Transverse colon (tissue), 4 donors: ENCODE measurements at regions not wholly inside any gene's neighbourhood (a gene's known extent, or its start where the extent isn't known, plus 50 kb on each side); places are given as distances from the start of the nearest gene placed in this dataset.
"Not testable (repeated sequence)": the region's sequence is repeated elsewhere in the genome, so short reads cannot be mapped to it uniquely, and the experiment has no call there.

ENCODE experiments used
- DNase-seq: peaks from one replicate; pipeline ENCODE4 v3.0.0-alpha.2; 2019
- H3K27ac ChIP-seq, 4 donors: fragments of 200-600 bp; sonication (generic); 2 replicates each; pipeline ENCODE4 v1.5.1; 2016 to 2018; ENCODE audit warnings: inconsistent platforms in 4 of 4
- H3K27me3 ChIP-seq: fragments of 200-600 bp; sonication (generic); 2 replicates; pipeline ENCODE4 v1.5.1; 2017; ENCODE audit warnings: inconsistent platforms
- H3K36me3 ChIP-seq, 4 donors: fragments of 200-600 bp; sonication (generic); 2 replicates each; pipeline ENCODE4 v1.5.1; 2017 to 2019; ENCODE audit warnings: inconsistent platforms in 4 of 4
- H3K4me1 ChIP-seq, 4 donors: fragments of 200-600 bp; sonication (generic); 2 replicates each; pipeline ENCODE4 v1.5.1; 2017 to 2020; ENCODE audit warnings: inconsistent platforms in 4 of 4
- H3K4me3 ChIP-seq, 4 donors: fragments of 200-600 bp; sonication (generic); 1 replicate in 1 of 4; 2 replicates in 3 of 4; pipeline versions ENCODE4 v1.5.1 to v1.6.1; 2017 to 2019; ENCODE audit warnings: inconsistent platforms in 4 of 4
- H3K9me3 ChIP-seq, 2 donors: fragments of 200-600 bp; sonication (generic); 2 replicates each; pipeline ENCODE4 v1.5.1; 2017 to 2019; ENCODE audit warnings: inconsistent platforms in 2 of 2
- EP300 ChIP-seq: sonication (generic); formaldehyde crosslinking; IDR thresholded peaks from one replicate; pipeline ENCODE4 v1.6.1; 2017; ENCODE audit warnings: antibody characterized with exemption, low read depth
- POLR2A ChIP-seq: fragments of 450-650 bp; IDR thresholded peaks from one replicate; pipeline ENCODE4 v1.6.1; 2016; ENCODE audit warnings: antibody characterized with exemption, mild to moderate bottlenecking, moderate library complexity
- POLR2AphosphoS5 ChIP-seq, 3 donors: sonication (generic); formaldehyde crosslinking; IDR thresholded peaks; one replicate each; pipeline ENCODE4 v1.6.1; 2016; ENCODE audit warnings: antibody characterized with exemption in 3 of 3
- WGBS, 2 donors: methylation state at CpG; one replicate each; pipeline ENCODE4 v1.1.5; 2018; ENCODE audit warnings: low coverage in 1 of 2; 5-methylcytosine and 5-hydroxymethylcytosine counted together
- in situ Hi-C, 4 donors: fragments of 200-750 bp; cut with MboI; loops; one replicate each; pipeline versions ENCODE4 v1.15.0 to v1.15.1; 2017; ENCODE audit warnings: low sequenced_read_pairs in 3 of 4, low pct_ligation_motif_present in 1 of 4, low pct_unique_long_range_greater_than_20kb in 1 of 4
- intact Hi-C: fragments of 100-400 bp; cut with DNase I; formaldehyde crosslinking; loops from one replicate; pipeline ENCODE4 v1.15.1; 2023; ENCODE audit warnings: low total_unique reads
- TF ChIP-seq, protein P1 (sequence below), 5 experiments: fragments of 200-600 bp in 3 of 5; fragments of 450-650 bp in 2 of 5; sonication (generic) in 3 of 5; IDR thresholded peaks; 1 replicate in 2 of 5; 2 replicates in 3 of 5; pipeline ENCODE4 v1.5.1; 2016 to 2017; ENCODE audit warnings: antibody characterized with exemption in 5 of 5, inconsistent platforms in 3 of 5, mild to moderate bottlenecking in 2 of 5, moderate library complexity in 1 of 5

DNA sequence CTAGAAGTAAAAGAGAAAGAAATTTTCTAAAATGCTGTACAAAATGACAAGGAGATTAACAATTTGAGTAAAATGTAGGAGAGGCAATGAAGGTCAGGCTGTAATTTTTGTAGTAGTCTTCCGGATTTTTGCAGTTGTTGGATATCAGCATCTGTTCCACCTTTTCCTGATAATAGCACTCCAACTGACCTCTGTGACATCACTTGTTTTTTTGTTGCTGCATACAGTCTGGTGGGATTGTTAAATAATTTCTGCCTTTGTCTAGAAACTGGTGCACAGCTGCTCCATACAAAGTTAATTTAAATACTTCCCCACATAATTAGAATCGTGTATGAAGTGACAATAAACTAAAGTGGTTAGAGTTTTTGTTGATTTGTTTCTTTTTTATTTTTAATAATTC is 731.4 kb downstream of the PLOD2 start:
- H3K4me1 ChIP-seq, result no peaks in the 10 kb centered on the region
- in situ Hi-C loops (no loop called here), intact Hi-C loops (no loop called here)
- no peaks in the 10 kb centered on the region for H3K9me3 ChIP-seq
- H3K27me3 ChIP-seq, result no peaks in the 10 kb centered on the region
- 37 to 60% methylated on average over 2 of the region's 2 CpGs for WGBS, 2 donors
- H3K4me3 ChIP-seq, result no peak overlapping the region
- H3K27ac ChIP-seq, result no peak overlapping the region
- H3K36me3 ChIP-seq, result no peaks in the 10 kb centered on the region
- DNase-seq, result no peak
- TF ChIP-seq, protein P1, sequence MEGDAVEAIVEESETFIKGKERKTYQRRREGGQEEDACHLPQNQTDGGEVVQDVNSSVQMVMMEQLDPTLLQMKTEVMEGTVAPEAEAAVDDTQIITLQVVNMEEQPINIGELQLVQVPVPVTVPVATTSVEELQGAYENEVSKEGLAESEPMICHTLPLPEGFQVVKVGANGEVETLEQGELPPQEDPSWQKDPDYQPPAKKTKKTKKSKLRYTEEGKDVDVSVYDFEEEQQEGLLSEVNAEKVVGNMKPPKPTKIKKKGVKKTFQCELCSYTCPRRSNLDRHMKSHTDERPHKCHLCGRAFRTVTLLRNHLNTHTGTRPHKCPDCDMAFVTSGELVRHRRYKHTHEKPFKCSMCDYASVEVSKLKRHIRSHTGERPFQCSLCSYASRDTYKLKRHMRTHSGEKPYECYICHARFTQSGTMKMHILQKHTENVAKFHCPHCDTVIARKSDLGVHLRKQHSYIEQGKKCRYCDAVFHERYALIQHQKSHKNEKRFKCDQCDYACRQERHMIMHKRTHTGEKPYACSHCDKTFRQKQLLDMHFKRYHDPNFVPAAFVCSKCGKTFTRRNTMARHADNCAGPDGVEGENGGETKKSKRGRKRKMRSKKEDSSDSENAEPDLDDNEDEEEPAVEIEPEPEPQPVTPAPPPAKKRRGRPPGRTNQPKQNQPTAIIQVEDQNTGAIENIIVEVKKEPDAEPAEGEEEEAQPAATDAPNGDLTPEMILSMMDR (IDR thresholded peaks at IDR 0.05), result no peak
- TF ChIP-seq POLR2AphosphoS5 (IDR thresholded peaks at IDR 0.05) (no peak), EP300 (no peak), POLR2A (no peak)

DNA sequence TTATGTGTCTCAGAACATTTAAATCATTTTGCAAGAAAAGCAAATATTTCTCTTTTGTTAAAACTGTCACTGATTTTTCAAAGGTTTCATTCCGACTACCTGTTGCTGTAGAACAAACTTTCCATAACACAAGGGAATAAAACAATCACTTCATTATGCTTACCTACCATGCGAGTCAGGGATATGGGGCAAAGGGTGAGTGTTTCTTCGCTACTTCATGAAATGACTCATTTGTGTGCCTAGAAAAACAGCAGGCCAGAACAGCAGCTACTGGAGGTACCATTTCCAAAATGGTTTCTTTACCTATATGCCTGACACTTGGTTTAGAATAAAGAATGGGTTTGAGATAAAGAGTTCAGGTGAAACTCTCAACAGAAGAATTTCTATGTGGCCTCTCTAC is 712.5 kb downstream of the PLOD2 start:
- H3K27me3 ChIP-seq, result no peaks in the 10 kb centered on the region
- no peaks in the 10 kb centered on the region for H3K36me3 ChIP-seq
- in situ Hi-C loops, result no loop called here
- H3K4me1 ChIP-seq, result no peaks in the 10 kb centered on the region
- DNase-seq, result no peak
- intact Hi-C loops, result no loop called here
- WGBS, 2 donors, result 46 to 61% methylated on average over 3 of the region's 3 CpGs
- TF ChIP-seq POLR2AphosphoS5 (IDR thresholded peaks at IDR 0.05), result no peak
- TF ChIP-seq, protein P1 (IDR thresholded peaks at IDR 0.05), result no peak
- no peak for TF ChIP-seq EP300
- no peak for TF ChIP-seq POLR2A
- H3K27ac ChIP-seq, result no peak overlapping the region
- peaks cover 0 to 2% of the 10 kb centered on the region in 2 donors for H3K9me3 ChIP-seq
- H3K4me3 ChIP-seq, result no peak overlapping the region

DNA sequence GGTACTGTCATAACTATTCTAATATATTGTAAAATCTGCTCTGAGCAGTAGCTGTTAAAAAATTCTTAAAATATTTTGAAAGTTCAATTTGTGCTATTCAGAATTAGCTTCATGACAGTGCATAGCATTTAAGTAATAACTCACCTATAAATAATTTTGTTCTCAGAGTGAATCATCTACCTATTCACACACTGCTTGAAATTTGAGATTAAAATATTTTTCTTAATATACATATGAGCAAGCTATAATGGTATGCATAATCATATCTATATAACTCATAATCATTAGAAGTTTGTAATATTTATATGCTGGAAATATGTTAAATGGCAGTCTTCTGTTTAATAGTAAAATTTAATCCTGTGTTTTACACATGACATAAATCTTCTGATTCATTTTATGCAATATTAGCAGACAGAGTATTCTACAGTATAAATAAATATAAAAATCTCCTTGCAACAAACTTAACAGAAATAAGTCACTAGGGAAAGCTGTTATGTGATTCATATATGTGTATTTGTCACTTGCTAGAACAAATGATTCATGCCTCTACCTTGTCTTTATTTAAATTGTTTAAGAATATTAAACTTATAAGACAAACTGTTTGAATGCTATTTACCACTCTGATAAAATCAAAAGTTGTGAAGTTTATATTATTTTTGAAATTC is 710.8 kb downstream of the PLOD2 start:
- in situ Hi-C loops (no loop called here), intact Hi-C loops (no loop called here)
- no peaks in the 10 kb centered on the region for H3K4me1 ChIP-seq

DNA sequence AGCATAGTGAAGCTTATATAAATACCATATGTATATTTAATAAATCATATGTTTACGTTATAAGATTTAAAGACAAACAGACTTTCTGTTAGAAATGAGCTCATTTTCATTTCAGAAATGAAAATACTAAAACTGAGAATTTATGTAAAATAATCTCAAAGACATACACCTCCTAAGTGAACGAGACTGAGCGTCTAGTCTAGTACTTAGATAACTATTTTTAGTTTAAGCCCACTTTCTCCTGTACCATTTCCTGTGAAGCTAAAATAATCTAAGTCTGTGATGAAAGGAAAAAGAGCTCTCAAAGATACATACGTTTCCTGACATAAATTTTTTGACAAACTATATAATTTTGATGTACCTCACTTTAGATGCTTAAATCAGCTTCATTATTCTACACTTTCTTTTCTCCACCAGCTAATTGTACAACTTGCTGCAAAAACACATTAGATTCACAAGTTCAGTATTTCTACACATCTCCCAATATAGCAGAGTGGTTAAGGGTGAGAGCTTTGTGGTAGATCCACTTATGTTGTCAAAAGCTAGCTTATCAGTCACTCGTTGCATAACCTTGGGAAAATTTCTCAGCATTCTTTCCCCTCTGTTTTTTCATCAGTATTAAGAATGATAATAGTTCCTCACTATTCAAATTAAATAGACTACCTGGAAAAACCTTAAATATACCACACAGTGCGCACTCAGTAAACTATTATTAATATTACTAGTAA is 703.0 kb downstream of the PLOD2 start:
- in situ Hi-C loops, result no loop called here
- 61 to 73% methylated on average over 6 of the region's 6 CpGs for WGBS, 2 donors
- DNase-seq, result no peak
- no peaks in the 10 kb centered on the region for H3K27me3 ChIP-seq
- no peak for TF ChIP-seq POLR2A
- TF ChIP-seq, protein P1 (IDR thresholded peaks at IDR 0.05), result no peak
- TF ChIP-seq POLR2AphosphoS5 (IDR thresholded peaks at IDR 0.05), result no peak
- no peak for TF ChIP-seq EP300
- H3K27ac ChIP-seq, result no peak overlapping the region
- H3K36me3 ChIP-seq, result no peaks in the 10 kb centered on the region
- no peaks in the 10 kb centered on the region for H3K4me1 ChIP-seq
- no peak overlapping the region for H3K4me3 ChIP-seq
- no peaks in the 10 kb centered on the region for H3K9me3 ChIP-seq
- intact Hi-C loops, result no loop called here

More for the DNA sequence above, 710.8 kb downstream of the PLOD2 start:
- Histone ChIP-seq H3K27ac (no peak overlapping the region), H3K9me3 (peaks cover 0 to 2% of the 10 kb centered on the region in 2 donors), H3K36me3 (no peaks in the 10 kb centered on the region), H3K27me3 (no peaks in the 10 kb centered on the region), H3K4me3 (no peak overlapping the region)
- DNase-seq, result no peak
- TF ChIP-seq EP300 (no peak), POLR2A (no peak), POLR2AphosphoS5 (IDR thresholded peaks at IDR 0.05) (no peak)
- TF ChIP-seq, protein P1 (IDR thresholded peaks at IDR 0.05), result no peak

- H3K9me3 ChIP-seq, intact Hi-C loops, H3K27me3 ChIP-seq, DNase-seq, in situ Hi-C loops, H3K27ac ChIP-seq, H3K36me3 ChIP-seq, H3K4me3 ChIP-seq, H3K4me1 ChIP-seq: not testable (repeated sequence)
- 85 to 86% methylated on average over 1 of the region's 1 CpG for WGBS, 2 donors
Observed at GRCh38 chr3:145459681-145460080, 701.3 kb downstream of the PLOD2 start.
